SU-DHL-6 (cell line): ENCODE measurements at regions not wholly inside any gene's neighbourhood (a gene's known extent, or its start where the extent isn't known, plus 50 kb on each side); places are given as distances from the start of the nearest gene placed in this dataset.

Source experiments
- H2AFZ ChIP-seq: fragments of 200-600 bp; sonication (generic); 2 replicates; pipeline ENCODE4 v1.6.1; 2014; ENCODE audit warnings: low read depth, mild to moderate bottlenecking, moderate library complexity, mixed read lengths, antibody characterized with exemption, low read length; ENCODE audit not compliant: severe bottlenecking
- H3F3A ChIP-seq: fragments of 200-600 bp; shearing (Covaris generic); 2 replicates; pipeline ENCODE4 v1.6.0; 2016; ENCODE audit warnings: antibody characterized with exemption, mild to moderate bottlenecking; ENCODE audit not compliant: insufficient read depth
- H3K27ac ChIP-seq: fragments of 200-600 bp; sonication (generic); 2 replicates; pipeline ENCODE4 v1.5.1; 2016; ENCODE audit warnings: low read depth, mild to moderate bottlenecking, low read length, moderate library complexity, mixed read lengths
- H3K27me3 ChIP-seq: fragments of 200-600 bp; sonication (generic), shearing (Covaris generic); 2 replicates; pipeline ENCODE4 v1.6.0; 2014; ENCODE audit warnings: mild to moderate bottlenecking, low read length
- H3K36me3 ChIP-seq: fragments of 200-600 bp; sonication (generic); 2 replicates; pipeline ENCODE4 v1.6.1; 2014; ENCODE audit warnings: mild to moderate bottlenecking, low read length, mixed read lengths
- H3K4me2 ChIP-seq: fragments of 300-600, 200-600 bp; shearing (Covaris generic), sonication (generic); 2 replicates; pipeline ENCODE4 v1.6.0; 2014; ENCODE audit warnings: low read length, low read depth, mild to moderate bottlenecking; ENCODE audit not compliant: poor library complexity, severe bottlenecking
- H3K4me3 ChIP-seq: fragments of 200-600 bp; sonication (generic); 2 replicates; pipeline ENCODE4 v1.5.1; 2014; ENCODE audit warnings: antibody characterized with exemption, low read length, mild to moderate bottlenecking, mixed read lengths; ENCODE audit not compliant: insufficient read depth, poor library complexity, severe bottlenecking
- H3K79me2 ChIP-seq: fragments of 200-600 bp; sonication (generic); 2 replicates; pipeline ENCODE4 v1.6.1; 2014; ENCODE audit warnings: mild to moderate bottlenecking, low read length, moderate library complexity; ENCODE audit not compliant: insufficient read depth
- H3K9ac ChIP-seq: fragments of 200-600 bp; sonication (generic); 2 replicates; pipeline ENCODE4 v1.7.0; 2014; ENCODE audit warnings: mild to moderate bottlenecking, low read length
- H3K9me2 ChIP-seq: fragments of 200-600 bp; sonication (generic); replicated peaks from 2 replicates; pipeline ENCODE4 v1.6.1; 2014; ENCODE audit warnings: low read length; ENCODE audit not compliant: insufficient read depth
- H3K9me3 ChIP-seq: fragments of 200-600 bp; sonication (generic); 2 replicates; pipeline ENCODE4 v1.6.1; 2014; ENCODE audit warnings: low read length, mixed read lengths; ENCODE audit not compliant: insufficient read depth
- H4K20me1 ChIP-seq: fragments of 200-600 bp; sonication (generic); 2 replicates; pipeline ENCODE4 v1.6.1; 2014; ENCODE audit warnings: low read depth, mild to moderate bottlenecking, antibody characterized with exemption, low read length, moderate library complexity, mixed read lengths
- CTCF ChIP-seq: fragments of 200-600 bp; sonication (generic); IDR thresholded peaks from one replicate; pipeline ENCODE4 v1.5.1; 2017; ENCODE audit warnings: antibody characterized with exemption, mild to moderate bottlenecking, low read length, moderate library complexity; ENCODE audit not compliant: insufficient read depth, poor library complexity, severe bottlenecking
- EZH2phosphoT487 ChIP-seq: fragments of 200-600 bp; sonication (generic), shearing (Covaris generic); conservative IDR thresholded peaks from 2 replicates; pipeline ENCODE4 v1.6.1; 2018; ENCODE audit warnings: mild to moderate bottlenecking, antibody characterized with exemption, low read length, moderate library complexity, mixed read lengths

DNA sequence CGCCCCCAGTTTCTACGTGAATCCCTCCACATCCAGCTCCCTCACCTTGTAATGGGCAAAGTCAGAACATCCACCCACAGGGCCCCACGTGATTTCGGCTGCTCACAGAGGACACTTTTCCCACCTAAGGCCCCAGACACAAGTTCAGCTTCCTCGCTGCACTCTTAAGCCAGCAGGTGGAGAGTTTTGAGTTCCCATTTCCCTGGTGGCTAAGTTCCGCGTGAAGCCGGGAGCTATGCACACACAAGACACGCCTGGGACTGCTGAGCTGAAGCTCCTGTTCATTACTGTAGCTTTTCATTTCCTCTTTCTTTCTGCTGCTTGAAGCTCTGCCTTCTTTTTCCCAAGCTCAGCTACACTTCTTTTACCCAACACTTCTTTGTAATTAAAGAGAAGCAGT, 273.8 kb downstream of the NPIPA8 start:
- Histone ChIP-seq H3K79me2 (no peaks in the 10 kb centered on the region), H3K4me2 (no peak overlapping the region), H3K27me3 (no peaks in the 10 kb centered on the region), H2AFZ (no peak overlapping the region), H3K36me3 (no peaks in the 10 kb centered on the region), H3K4me3 (no peak overlapping the region), H3K9ac (no peak overlapping the region), H3K9me3 (no peaks in the 10 kb centered on the region), H3K27ac (no peak overlapping the region), H4K20me1 (no peaks in the 10 kb centered on the region), H3K9me2 (no peaks in the 10 kb centered on the region), H3F3A (no peaks in the 10 kb centered on the region)
- no peak for TF ChIP-seq EZH2phosphoT487

DNA sequence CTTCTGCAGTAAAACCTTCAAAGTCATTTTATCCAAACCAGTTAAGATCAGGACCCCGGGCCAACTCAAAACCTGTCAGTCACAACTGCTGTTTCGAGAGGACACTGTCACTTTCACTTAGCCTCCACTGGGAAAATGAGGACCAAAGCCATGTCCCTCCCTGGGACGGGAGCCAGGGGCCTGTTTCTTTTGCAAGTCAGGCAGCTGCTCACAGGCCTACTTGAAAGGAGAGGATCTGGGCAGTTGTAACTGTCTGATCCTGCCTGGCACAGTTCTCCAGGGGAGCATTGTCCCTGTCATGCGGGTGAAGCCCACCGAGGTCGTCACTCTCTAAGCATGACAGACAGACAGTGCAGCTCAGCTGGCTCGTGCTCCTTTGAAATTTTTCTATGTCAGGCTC, 276.2 kb downstream of the NPIPA8 start:
- Histone ChIP-seq H3F3A (no peaks in the 10 kb centered on the region), H3K4me2 (no peak overlapping the region), H3K4me3 (no peak overlapping the region), H3K36me3 (no peaks in the 10 kb centered on the region), H3K9me2 (no peaks in the 10 kb centered on the region), H3K9ac (no peak overlapping the region), H2AFZ (no peak overlapping the region), H3K27ac (no peak overlapping the region), H3K9me3 (no peaks in the 10 kb centered on the region), H3K79me2 (no peaks in the 10 kb centered on the region), H3K27me3 (no peaks in the 10 kb centered on the region), H4K20me1 (no peaks in the 10 kb centered on the region)
- TF ChIP-seq CTCF: no peak
- TF ChIP-seq EZH2phosphoT487: no peak

DNA sequence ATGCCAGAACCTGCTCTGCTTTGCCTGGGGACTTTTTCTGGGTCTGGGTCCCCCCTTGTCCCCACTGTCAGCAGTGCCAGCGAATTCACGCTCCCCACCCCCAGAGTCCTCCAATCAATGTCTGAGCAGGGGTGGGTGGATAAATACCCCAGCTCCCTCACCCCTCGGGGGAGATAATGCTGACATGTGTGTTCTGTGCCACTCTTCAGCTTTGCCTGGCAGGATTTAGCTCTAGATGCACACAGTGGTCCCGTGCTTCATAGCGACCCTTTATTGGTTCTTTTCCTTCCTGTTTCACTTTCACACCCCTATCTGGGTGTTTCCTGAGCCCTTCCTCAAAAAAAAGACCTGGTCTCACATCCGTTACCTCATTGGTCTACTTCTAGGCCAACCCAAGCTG, 277.0 kb downstream of the NPIPA8 start:
- TF ChIP-seq CTCF (no peak), EZH2phosphoT487 (no peak)
- Histone ChIP-seq H2AFZ (no peak overlapping the region), H3K79me2 (no peaks in the 10 kb centered on the region), H3K9me2 (no peaks in the 10 kb centered on the region), H3K4me2 (no peak overlapping the region), H3K27me3 (no peaks in the 10 kb centered on the region), H3K4me3 (no peak overlapping the region), H3F3A (no peaks in the 10 kb centered on the region), H3K9me3 (no peaks in the 10 kb centered on the region), H4K20me1 (no peaks in the 10 kb centered on the region), H3K27ac (no peak overlapping the region), H3K36me3 (no peaks in the 10 kb centered on the region), H3K9ac (no peak overlapping the region)

- no peaks in the 10 kb centered on the region for H3K27me3 ChIP-seq
- no peaks in the 10 kb centered on the region for H3F3A ChIP-seq
- H3K4me2 ChIP-seq: no peak overlapping the region
Measured at GRCh38 chr16:18059089-18059488, 277.4 kb downstream of the NPIPA8 start.

More at GRCh38 chr16:18059089-18059488, 277.4 kb downstream of the NPIPA8 start:
- no peaks in the 10 kb centered on the region for H3K9me3 ChIP-seq
- H3K9ac ChIP-seq: no peak overlapping the region
- H3K79me2 ChIP-seq: no peaks in the 10 kb centered on the region
- no peak overlapping the region for H3K4me3 ChIP-seq
- no peak overlapping the region for H3K27ac ChIP-seq
- no peaks in the 10 kb centered on the region for H3K36me3 ChIP-seq
- H2AFZ ChIP-seq: no peak overlapping the region
- TF ChIP-seq CTCF (no peak), EZH2phosphoT487 (no peak)
- no peaks in the 10 kb centered on the region for H4K20me1 ChIP-seq
- no peaks in the 10 kb centered on the region for H3K9me2 ChIP-seq
